Endodermal cell (in vitro differentiated cells): ENCODE measurements at regions not wholly inside any gene's neighbourhood (a gene's known extent, or its start where the extent isn't known, plus 50 kb on each side); places are given as distances from the start of the nearest gene placed in this dataset.

Experiments used
- DNase-seq: peaks from one replicate; pipeline ENCODE4 v3.0.0-alpha.2; 2017
- H3K27ac ChIP-seq: 2 replicates; pipeline ENCODE4 v1.5.1; 2013; ENCODE audit warnings: mild to moderate bottlenecking, low read depth, low read length, moderate library complexity
- H3K27me3 ChIP-seq: 2 replicates; pipeline ENCODE4 v1.6.1; 2013; ENCODE audit warnings: mild to moderate bottlenecking, low read length, moderate library complexity; ENCODE audit not compliant: insufficient read depth, control insufficient read depth, poor library complexity, severe bottlenecking
- H3K36me3 ChIP-seq: 2 replicates; pipeline ENCODE4 v1.7.0; 2013; ENCODE audit warnings: mild to moderate bottlenecking, low read length, moderate library complexity; ENCODE audit not compliant: control insufficient read depth, insufficient read depth
- H3K4me1 ChIP-seq: one replicate; pipeline ENCODE4 v1.7.0; 2013; ENCODE audit warnings: low read length; ENCODE audit not compliant: control insufficient read depth, insufficient read depth
- H3K4me3 ChIP-seq: 2 replicates; pipeline ENCODE4 v1.5.1; 2013; ENCODE audit warnings: mild to moderate bottlenecking, low read length, moderate library complexity
- H3K9ac ChIP-seq: 2 replicates; pipeline ENCODE4 v1.6.1; 2013; ENCODE audit warnings: mild to moderate bottlenecking, low read length, moderate library complexity; ENCODE audit not compliant: poor library complexity, severe bottlenecking; ENCODE audit errors: extremely low read depth
- H3K9me3 ChIP-seq: 2 replicates; pipeline ENCODE4 v1.6.1; 2013; ENCODE audit warnings: mild to moderate bottlenecking, low read length, moderate library complexity; ENCODE audit not compliant: control insufficient read depth
- H3K27ac Mint-ChIP-seq: 2 replicates; pipeline ENCODE4 v1.8.0; 2020; ENCODE audit warnings: mixed read lengths
- H3K27me3 Mint-ChIP-seq: 2 replicates; pipeline ENCODE4 v1.8.0; 2021; ENCODE audit warnings: mild to moderate bottlenecking, mixed read lengths; ENCODE audit not compliant: insufficient read depth
- H3K36me3 Mint-ChIP-seq: 2 replicates; pipeline ENCODE4 v1.8.0; 2020; ENCODE audit warnings: low read depth, mixed read lengths
- H3K4me1 Mint-ChIP-seq: 2 replicates; pipeline ENCODE4 v1.8.0; 2020; ENCODE audit warnings: mixed read lengths
- H3K4me3 Mint-ChIP-seq: 2 replicates; pipeline ENCODE4 v1.8.0; 2020; ENCODE audit warnings: mild to moderate bottlenecking, moderate library complexity, mixed read lengths
- H3K9me3 Mint-ChIP-seq: 2 replicates; pipeline ENCODE4 v1.8.0; 2020; ENCODE audit warnings: mild to moderate bottlenecking, mixed read lengths
- WGBS, 2 experiments: methylation state at CpG; one replicate each; pipeline versions ENCODE4 v1.1.5 to v1.1.7; 2013; ENCODE audit warnings: missing lambda C conversion rate in 2 of 2, mixed read lengths in 1 of 2; ENCODE audit not compliant: insufficient coverage in 1 of 2, insufficient read length in 1 of 2; 5-methylcytosine and 5-hydroxymethylcytosine counted together
- TF ChIP-seq, protein P1 (sequence below): fragments of 200-600 bp; sonication (generic); conservative IDR thresholded peaks from 2 replicates; pipeline ENCODE4 v1.5.0; 2021; ENCODE audit warnings: antibody characterized with exemption, mild to moderate bottlenecking

DNA sequence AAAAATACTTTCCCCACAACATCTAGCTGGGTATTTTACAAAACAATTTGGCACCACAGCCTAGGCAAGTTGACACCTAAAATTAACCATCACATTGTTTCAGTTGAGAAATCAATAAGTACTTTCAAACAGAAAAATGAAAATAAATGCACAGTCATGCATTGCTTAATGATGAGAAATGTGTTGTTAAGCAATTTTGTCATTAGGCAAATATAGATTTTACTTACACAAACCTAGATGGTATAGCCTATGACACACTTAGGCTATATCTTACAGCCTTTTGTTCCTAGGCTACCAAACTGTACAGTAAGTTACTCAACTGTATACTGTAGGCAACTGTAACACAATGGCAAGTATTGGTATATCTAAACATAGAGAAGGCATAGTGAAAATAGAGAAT is 608.6 kb upstream of the BCHE start:
- no peaks in the 10 kb centered on the region for H3K36me3 ChIP-seq
- H3K9me3 Mint-ChIP-seq, result no peaks in the 10 kb centered on the region
- H3K9ac ChIP-seq, result no peak overlapping the region
- no peaks in the 10 kb centered on the region for H3K4me1 ChIP-seq
- no peaks in the 10 kb centered on the region for H3K27me3 ChIP-seq
- TF ChIP-seq, protein P1, sequence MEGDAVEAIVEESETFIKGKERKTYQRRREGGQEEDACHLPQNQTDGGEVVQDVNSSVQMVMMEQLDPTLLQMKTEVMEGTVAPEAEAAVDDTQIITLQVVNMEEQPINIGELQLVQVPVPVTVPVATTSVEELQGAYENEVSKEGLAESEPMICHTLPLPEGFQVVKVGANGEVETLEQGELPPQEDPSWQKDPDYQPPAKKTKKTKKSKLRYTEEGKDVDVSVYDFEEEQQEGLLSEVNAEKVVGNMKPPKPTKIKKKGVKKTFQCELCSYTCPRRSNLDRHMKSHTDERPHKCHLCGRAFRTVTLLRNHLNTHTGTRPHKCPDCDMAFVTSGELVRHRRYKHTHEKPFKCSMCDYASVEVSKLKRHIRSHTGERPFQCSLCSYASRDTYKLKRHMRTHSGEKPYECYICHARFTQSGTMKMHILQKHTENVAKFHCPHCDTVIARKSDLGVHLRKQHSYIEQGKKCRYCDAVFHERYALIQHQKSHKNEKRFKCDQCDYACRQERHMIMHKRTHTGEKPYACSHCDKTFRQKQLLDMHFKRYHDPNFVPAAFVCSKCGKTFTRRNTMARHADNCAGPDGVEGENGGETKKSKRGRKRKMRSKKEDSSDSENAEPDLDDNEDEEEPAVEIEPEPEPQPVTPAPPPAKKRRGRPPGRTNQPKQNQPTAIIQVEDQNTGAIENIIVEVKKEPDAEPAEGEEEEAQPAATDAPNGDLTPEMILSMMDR, result no peak
- H3K4me3 Mint-ChIP-seq, result no peak overlapping the region
- H3K36me3 Mint-ChIP-seq, result no peaks in the 10 kb centered on the region
- H3K27ac Mint-ChIP-seq, result no peak overlapping the region
- H3K27me3 Mint-ChIP-seq, result no peaks in the 10 kb centered on the region
- no peak for DNase-seq
- no peak overlapping the region for H3K27ac ChIP-seq
- no peaks in the 10 kb centered on the region for H3K9me3 ChIP-seq
- no peak overlapping the region for H3K4me3 ChIP-seq
- peaks cover 7% of the 10 kb centered on the region for H3K4me1 Mint-ChIP-seq

- peak; percentile 44 for DNase-seq
- no peak overlapping the region for H3K4me3 Mint-ChIP-seq
- 89 to 100% methylated on average over 2 to 9 of the region's 9 CpGs for WGBS, 2 experiments
Measured at GRCh38 chr3:166444756-166445155, 607.5 kb upstream of the BCHE start.

GRCh38 chr3:166444336-166444735 is 607.1 kb upstream of the BCHE start:
- H3K27me3 ChIP-seq, result no peaks in the 10 kb centered on the region
- peaks cover 7% of the 10 kb centered on the region for H3K4me1 Mint-ChIP-seq
- no peak overlapping the region for H3K9ac ChIP-seq
- H3K4me3 Mint-ChIP-seq, result no peak overlapping the region
- H3K27ac ChIP-seq, result no peak overlapping the region
- no peaks in the 10 kb centered on the region for H3K9me3 Mint-ChIP-seq
- H3K36me3 Mint-ChIP-seq, result no peaks in the 10 kb centered on the region
- no peaks in the 10 kb centered on the region for H3K27me3 Mint-ChIP-seq
- DNase-seq, result no peak
- 91 to 96% methylated on average over 4 of the region's 4 CpGs for WGBS, 2 experiments
- TF ChIP-seq, protein P1, result no peak
- no peaks in the 10 kb centered on the region for H3K4me1 ChIP-seq
- H3K4me3 ChIP-seq, result no peak overlapping the region
- no peaks in the 10 kb centered on the region for H3K9me3 ChIP-seq
- H3K27ac Mint-ChIP-seq, result no peak overlapping the region
- H3K36me3 ChIP-seq, result no peaks in the 10 kb centered on the region

More at GRCh38 chr3:166444756-166445155, 607.5 kb upstream of the BCHE start:
- Histone ChIP-seq H3K4me1 (no peaks in the 10 kb centered on the region), H3K27ac (no peak overlapping the region), H3K27me3 (no peaks in the 10 kb centered on the region), H3K4me3 (no peak overlapping the region), H3K36me3 (no peaks in the 10 kb centered on the region), H3K9me3 (no peaks in the 10 kb centered on the region), H3K9ac (no peak overlapping the region)
- no peaks in the 10 kb centered on the region for H3K9me3 Mint-ChIP-seq
- H3K27me3 Mint-ChIP-seq, result no peaks in the 10 kb centered on the region
- peaks cover 7% of the 10 kb centered on the region for H3K4me1 Mint-ChIP-seq
- no peaks in the 10 kb centered on the region for H3K36me3 Mint-ChIP-seq
- H3K27ac Mint-ChIP-seq, result no peak overlapping the region
- TF ChIP-seq, protein P1, result no peak
